SJCRH30 (cell line): ENCODE measurements at regions not wholly inside any gene's neighbourhood (a gene's known extent, or its start where the extent isn't known, plus 50 kb on each side); places are given as distances from the start of the nearest gene placed in this dataset.
"Not testable (repeated sequence)": the region's sequence is repeated elsewhere in the genome, so short reads cannot be mapped to it uniquely, and the experiment has no call there.

Experiments
- DNase-seq, 2 experiments: peaks; one replicate each; pipeline ENCODE4 v3.0.0-alpha.2; 2015 to 2020
- H3K27ac ChIP-seq: fragments of 250-450 bp; sonication (Bioruptor Pico); 2 replicates; pipeline ENCODE4 v1.5.1; 2020; ENCODE audit warnings: mild to moderate bottlenecking, moderate library complexity
- H3K27me3 ChIP-seq: fragments of 250-450 bp; sonication (Bioruptor Pico); 2 replicates; pipeline ENCODE4 v1.5.1; 2020; ENCODE audit warnings: mild to moderate bottlenecking, moderate library complexity
- H3K36me3 ChIP-seq: fragments of 250-450 bp; sonication (Bioruptor Pico); 2 replicates; pipeline ENCODE4 v1.5.1; 2020; ENCODE audit warnings: mild to moderate bottlenecking, moderate library complexity
- H3K4me1 ChIP-seq: fragments of 250-450 bp; sonication (Bioruptor Pico); 2 replicates; pipeline ENCODE4 v1.5.1; 2020; ENCODE audit warnings: mild to moderate bottlenecking, moderate library complexity
- H3K4me3 ChIP-seq: fragments of 250-450 bp; sonication (Bioruptor Pico); 2 replicates; pipeline ENCODE4 v1.5.1; 2020; ENCODE audit warnings: mild to moderate bottlenecking, moderate library complexity
- H3K9me3 ChIP-seq: fragments of 250-450 bp; sonication (Bioruptor Pico); replicated peaks from 2 replicates; pipeline ENCODE4 v1.5.1; 2020; ENCODE audit warnings: mild to moderate bottlenecking, moderate library complexity

DNA sequence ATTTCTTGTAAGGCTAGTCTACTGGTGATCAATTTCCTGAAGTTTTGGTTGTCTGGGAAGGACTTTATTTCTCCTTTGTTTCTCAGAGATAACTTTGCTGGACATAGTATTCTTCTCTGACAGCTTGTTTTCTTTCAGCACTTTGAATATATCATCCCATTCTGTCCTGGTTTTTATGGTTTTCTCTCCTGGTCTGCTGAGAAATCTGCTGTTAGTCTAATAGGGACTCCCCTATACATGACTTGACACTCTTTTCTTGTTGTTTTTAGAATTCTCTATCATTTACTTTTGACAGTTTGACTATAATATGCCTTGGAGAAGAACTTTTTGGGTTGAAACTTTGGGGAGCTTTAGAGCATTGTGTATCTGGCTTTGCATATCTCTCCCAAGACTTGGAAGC lies 112.5 kb downstream of the PRL start:
- no peak for DNase-seq
- Histone ChIP-seq H3K27ac (no peak overlapping the region), H3K4me1 (no peaks in the 10 kb centered on the region), H3K36me3 (no peaks in the 10 kb centered on the region), H3K4me3 (no peak overlapping the region), H3K27me3 (no peaks in the 10 kb centered on the region), H3K9me3 (no peaks in the 10 kb centered on the region)

DNA sequence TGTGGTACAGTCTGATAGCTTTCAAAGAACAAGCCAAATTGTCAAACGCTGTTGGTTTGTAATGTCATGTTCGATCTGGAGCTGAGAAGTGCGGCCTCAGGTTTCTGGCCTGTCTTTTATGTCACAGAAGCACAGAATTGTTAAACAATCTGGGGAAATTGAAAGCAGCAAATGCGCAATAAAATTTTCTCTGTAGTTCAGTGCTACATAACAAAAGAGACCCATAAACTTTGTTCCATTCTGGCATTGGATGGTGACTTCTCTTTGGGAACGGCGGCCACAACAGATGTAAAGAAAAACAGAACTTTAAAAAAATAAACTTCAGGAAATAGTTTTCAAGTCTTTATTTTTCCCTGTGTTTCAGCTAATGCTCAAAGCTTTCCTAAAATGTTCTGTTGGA lies 106.9 kb downstream of the PRL start:
- no peak overlapping the region for H3K27ac ChIP-seq
- no peaks in the 10 kb centered on the region for H3K27me3 ChIP-seq
- no peak for DNase-seq
- H3K4me1 ChIP-seq: no peaks in the 10 kb centered on the region
- no peaks in the 10 kb centered on the region for H3K36me3 ChIP-seq
- H3K9me3 ChIP-seq: no peaks in the 10 kb centered on the region
- H3K4me3 ChIP-seq: no peak overlapping the region

DNA sequence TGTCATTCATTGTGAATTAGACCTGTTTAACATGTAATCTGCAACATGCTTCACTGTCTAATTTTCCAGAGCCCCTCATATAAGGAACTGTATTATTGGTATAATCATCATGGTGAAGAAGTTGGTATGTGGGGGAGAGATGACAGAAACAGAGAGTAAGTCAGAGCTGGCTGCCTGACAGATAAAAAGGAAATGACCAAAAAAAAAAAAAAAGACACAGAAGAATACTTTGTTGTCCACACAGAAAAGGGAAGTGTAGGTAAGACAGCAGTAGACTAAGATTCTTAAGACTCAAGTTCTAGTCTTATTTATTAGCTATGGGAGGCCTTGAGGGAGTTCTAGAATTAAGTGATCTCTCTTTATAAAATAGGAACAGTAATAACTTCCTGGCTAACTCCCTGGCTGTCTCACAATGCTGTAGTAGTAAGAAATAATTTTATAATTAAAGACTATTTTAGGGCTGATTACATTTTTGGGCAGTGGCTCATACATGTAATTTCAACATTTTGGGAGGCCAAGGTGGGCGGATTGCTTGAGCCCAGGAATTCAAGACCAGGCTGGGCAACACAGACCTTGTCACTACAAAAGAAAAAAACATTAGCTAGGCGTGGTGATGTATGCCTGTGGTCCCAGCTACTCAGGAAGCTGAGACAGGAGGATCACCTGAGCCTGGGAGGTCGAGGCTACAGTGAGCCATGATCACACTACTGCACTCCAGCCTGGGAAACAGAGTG lies 102.5 kb downstream of the PRL start:
- no peaks in the 10 kb centered on the region for H3K27me3 ChIP-seq
- no peak overlapping the region for H3K27ac ChIP-seq
- no peaks in the 10 kb centered on the region for H3K36me3 ChIP-seq
- H3K9me3 ChIP-seq: no peaks in the 10 kb centered on the region
- DNase-seq: no peak
- no peak overlapping the region for H3K4me3 ChIP-seq
- H3K4me1 ChIP-seq: no peaks in the 10 kb centered on the region

- no peak for DNase-seq
- Histone ChIP-seq H3K9me3 (no peaks in the 10 kb centered on the region), H3K4me3 (no peak overlapping the region), H3K27ac (no peak overlapping the region), H3K4me1 (no peaks in the 10 kb centered on the region), H3K36me3 (no peaks in the 10 kb centered on the region), H3K27me3 (no peaks in the 10 kb centered on the region)
These were observed 97.1 kb downstream of the PRL start for GRCh38 chr6:22199771-22200170.

DNA sequence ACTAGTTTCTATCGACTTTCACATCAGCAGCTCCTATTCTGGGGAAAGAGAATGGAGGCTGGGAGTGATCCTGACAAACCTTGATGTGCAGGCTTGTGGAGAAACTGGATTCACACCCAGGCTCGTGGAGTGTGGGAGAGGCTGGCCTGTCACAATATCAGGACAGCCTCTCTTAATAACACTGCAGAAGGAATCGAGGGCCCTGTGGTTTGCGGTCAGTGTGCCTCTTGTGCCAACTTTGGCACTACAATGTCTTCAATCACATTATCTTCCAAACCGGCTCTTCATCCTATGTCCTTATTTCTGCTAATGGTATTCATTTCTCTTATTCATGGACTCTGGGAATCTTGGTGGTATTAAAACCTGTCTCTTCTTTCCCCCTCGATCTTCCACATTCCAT lies 92.7 kb downstream of the PRL start:
- Histone ChIP-seq H3K27ac (no peak overlapping the region), H3K9me3 (no peaks in the 10 kb centered on the region), H3K4me3 (no peak overlapping the region), H3K36me3 (no peaks in the 10 kb centered on the region), H3K27me3 (no peaks in the 10 kb centered on the region), H3K4me1 (no peaks in the 10 kb centered on the region)
- no peak for DNase-seq

DNA sequence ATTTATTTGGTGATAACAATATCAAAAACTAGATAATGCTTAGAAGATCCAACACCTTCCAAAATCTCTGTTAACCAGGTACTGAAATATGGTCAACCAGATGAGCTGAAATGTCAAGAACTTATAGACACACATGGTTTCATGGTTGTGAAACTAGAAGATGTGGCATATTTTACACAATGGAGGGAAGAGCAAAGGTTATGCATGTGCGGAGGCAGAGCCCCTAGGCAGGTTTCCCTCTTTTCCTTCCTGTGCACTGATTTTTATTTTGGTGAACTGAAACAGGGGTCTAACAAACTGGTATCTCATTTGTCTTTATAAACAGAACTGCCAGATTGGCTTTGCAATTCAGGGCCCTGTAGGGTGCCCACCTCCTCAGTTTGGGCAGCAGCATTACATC lies 91.6 kb downstream of the PRL start:
- DNase-seq: no peak
- Histone ChIP-seq H3K27me3 (no peaks in the 10 kb centered on the region), H3K4me1 (no peaks in the 10 kb centered on the region), H3K4me3 (no peak overlapping the region), H3K36me3 (no peaks in the 10 kb centered on the region), H3K9me3 (no peaks in the 10 kb centered on the region), H3K27ac (no peak overlapping the region)

DNA sequence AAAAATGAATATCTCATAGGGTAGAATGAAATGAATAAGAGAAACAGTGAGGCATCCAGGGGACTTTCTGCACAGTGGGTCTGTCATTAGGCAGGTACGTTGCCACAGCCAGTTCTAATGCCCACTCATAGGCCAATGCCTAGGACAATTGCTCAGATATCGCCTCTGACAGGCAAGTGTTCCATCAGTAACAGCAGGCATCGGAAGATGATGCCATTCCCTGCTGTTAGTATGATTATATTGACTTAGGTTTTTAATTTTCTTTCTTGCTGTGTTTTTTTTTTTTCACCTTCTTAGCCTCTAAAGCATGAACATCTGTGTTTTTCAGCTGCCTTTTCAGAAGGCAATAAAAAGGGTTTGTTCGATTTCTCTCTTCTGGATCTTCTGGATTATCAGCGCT lies 90.7 kb downstream of the PRL start:
- no peak overlapping the region for H3K4me3 ChIP-seq
- no peaks in the 10 kb centered on the region for H3K36me3 ChIP-seq
- no peaks in the 10 kb centered on the region for H3K4me1 ChIP-seq
- no peaks in the 10 kb centered on the region for H3K27me3 ChIP-seq
- no peak overlapping the region for H3K27ac ChIP-seq
- DNase-seq: no peak
- H3K9me3 ChIP-seq: no peaks in the 10 kb centered on the region

GRCh38 chr6:22208026-22208425 lies 88.8 kb downstream of the PRL start:
- Histone ChIP-seq H3K9me3 (no peaks in the 10 kb centered on the region), H3K36me3 (no peaks in the 10 kb centered on the region), H3K27me3 (no peaks in the 10 kb centered on the region), H3K27ac (peak overlapping the region; percentile 58), H3K4me1 (no peaks in the 10 kb centered on the region), H3K4me3 (no peak overlapping the region)
- DNase-seq: peak; percentile 6 to 51

DNA sequence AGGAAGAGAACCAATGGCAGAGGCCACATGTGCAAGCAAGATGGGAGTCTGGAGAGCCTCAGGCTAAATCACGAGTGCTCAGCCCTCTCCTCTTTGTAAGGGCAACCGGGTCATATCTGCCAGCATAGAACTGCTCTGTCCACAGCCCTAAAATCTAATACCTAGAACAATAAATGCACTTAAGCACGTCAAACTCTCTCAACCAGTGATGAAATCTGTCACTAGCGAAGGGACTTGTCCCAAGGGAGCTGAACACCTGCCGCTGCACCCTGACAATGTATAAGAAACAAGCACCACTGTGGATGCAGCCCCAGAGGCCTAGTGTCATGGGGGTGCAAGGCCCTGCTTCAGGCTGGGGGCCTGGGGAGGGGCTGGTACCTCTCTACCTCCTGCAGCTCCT lies 82.5 kb downstream of the PRL start:
- Histone ChIP-seq H3K27me3 (no peaks in the 10 kb centered on the region), H3K9me3 (no peaks in the 10 kb centered on the region), H3K4me3 (no peak overlapping the region), H3K4me1 (no peaks in the 10 kb centered on the region), H3K27ac (no peak overlapping the region), H3K36me3 (no peaks in the 10 kb centered on the region)
- no peak for DNase-seq

DNA sequence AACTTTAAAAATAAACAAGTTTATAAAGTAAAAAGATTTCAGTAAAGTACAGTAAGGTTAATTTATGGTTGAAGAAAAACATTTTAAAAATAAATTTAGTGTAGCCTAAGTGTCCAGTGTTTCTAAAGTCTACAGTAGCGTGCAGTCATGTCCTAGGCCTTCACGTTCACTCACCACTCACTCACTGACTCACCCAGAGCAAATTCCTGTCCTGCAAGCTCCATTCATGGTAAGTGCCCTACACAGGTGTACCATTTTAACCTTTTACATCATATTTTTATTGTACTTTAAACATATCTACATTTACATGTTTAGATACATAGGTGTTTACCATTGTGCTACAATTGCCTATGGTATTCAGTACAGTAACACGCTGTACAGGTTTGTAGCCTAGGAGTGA lies 81.4 kb downstream of the PRL start:
- not testable (repeated sequence) for DNase-seq, H3K36me3 ChIP-seq, H3K27ac ChIP-seq, H3K27me3 ChIP-seq, H3K4me3 ChIP-seq, H3K4me1 ChIP-seq, H3K9me3 ChIP-seq

DNA sequence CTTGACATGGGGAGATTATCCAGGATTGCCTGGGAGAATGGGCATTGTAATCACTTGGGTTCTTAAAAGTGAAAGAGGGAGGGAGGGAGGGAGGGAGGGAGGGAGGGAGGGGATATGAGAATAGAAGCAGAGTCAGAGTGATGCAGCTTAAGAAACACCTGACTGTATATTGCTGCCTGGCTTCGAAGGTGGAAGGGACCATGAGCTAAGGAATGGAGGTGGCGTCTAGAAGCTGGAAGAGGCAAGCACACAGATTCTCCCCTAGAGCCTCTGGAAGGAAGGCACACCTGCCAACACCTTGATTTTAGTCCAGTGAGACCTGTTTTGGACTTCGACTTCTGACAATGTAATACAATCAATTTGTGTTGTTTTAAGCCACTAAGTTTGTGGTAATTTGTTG lies 78.4 kb downstream of the PRL start:
- Histone ChIP-seq H3K4me1 (no peaks in the 10 kb centered on the region), H3K36me3 (no peaks in the 10 kb centered on the region), H3K27ac (no peak overlapping the region), H3K4me3 (no peak overlapping the region), H3K9me3 (no peaks in the 10 kb centered on the region), H3K27me3 (no peaks in the 10 kb centered on the region)
- no peak for DNase-seq

DNA sequence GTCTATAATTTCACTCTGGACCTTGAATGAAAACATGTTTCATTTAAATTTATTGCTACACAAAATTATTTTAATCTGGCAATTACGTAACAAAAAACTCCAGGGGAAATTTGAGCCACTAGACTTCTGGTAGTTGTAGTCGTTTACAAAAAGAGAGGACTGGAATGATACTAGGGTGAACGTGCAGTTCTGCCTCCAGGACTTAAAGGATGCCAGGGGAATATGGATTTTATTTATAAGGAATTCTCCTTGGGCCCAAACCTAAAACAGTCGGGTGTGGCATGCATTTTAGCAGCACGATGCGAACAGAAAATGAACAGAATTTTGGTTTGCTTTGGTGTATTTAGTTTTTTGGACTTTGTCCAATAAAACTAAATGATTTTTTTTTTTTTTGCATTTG lies 76.9 kb downstream of the PRL start:
- Histone ChIP-seq H3K9me3 (no peaks in the 10 kb centered on the region), H3K4me3 (no peak overlapping the region), H3K4me1 (no peaks in the 10 kb centered on the region), H3K27ac (no peak overlapping the region), H3K36me3 (no peaks in the 10 kb centered on the region), H3K27me3 (no peaks in the 10 kb centered on the region)
- DNase-seq: no peak

GRCh38 chr6:22221211-22221610 lies 75.6 kb downstream of the PRL start:
- H3K36me3 ChIP-seq: no peaks in the 10 kb centered on the region
- H3K9me3 ChIP-seq: no peaks in the 10 kb centered on the region
- no peaks in the 10 kb centered on the region for H3K4me1 ChIP-seq
- DNase-seq: no peak
- no peak overlapping the region for H3K4me3 ChIP-seq
- H3K27ac ChIP-seq: no peak overlapping the region
- H3K27me3 ChIP-seq: no peaks in the 10 kb centered on the region

DNA sequence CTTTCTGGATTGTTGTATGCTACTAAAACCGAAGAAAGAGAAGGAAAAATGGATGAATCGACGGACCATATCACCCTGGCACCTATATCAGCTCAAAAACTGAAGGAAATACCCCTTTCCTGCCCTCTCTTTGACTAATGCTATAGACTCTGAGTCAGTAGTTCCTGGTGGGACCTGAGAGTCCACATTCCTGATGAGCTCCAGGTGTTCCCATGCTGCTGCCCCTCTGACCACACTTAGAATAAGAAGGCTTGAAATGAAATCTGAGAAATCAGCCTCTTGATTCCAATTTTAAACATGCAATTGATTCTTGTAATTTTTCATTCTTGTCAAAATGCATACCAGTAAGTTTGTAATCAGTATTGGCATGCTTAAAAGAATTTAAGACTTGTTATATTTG lies 75.2 kb downstream of the PRL start:
- DNase-seq: no peak

DNA sequence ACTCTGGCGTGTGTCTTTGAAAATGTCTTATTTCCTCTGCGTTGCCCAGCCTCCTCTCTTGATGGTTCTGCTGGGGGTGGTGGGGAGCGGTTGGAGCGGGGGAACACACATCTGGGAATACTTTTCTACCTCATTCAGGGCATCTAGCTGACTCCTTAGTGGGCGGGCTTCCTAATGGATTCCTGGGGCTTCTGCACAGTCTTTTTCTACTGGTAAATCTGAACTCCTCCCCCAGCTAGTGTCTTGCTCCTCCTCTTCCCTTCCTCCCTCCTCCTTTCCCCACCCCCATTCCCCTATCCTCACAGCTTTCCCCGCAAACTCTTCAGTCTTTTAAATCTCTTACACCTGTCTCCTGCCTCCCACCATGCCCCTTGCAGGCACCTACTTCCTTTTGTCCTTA lies 74.4 kb downstream of the PRL start:
- H3K27me3 ChIP-seq: no peaks in the 10 kb centered on the region
- no peaks in the 10 kb centered on the region for H3K4me1 ChIP-seq
- no peaks in the 10 kb centered on the region for H3K36me3 ChIP-seq
- DNase-seq: no peak
- no peaks in the 10 kb centered on the region for H3K9me3 ChIP-seq
- H3K27ac ChIP-seq: no peak overlapping the region
- no peak overlapping the region for H3K4me3 ChIP-seq

More for the DNA sequence above, 75.2 kb downstream of the PRL start:
- Histone ChIP-seq H3K4me3 (no peak overlapping the region), H3K27me3 (no peaks in the 10 kb centered on the region), H3K27ac (no peak overlapping the region), H3K36me3 (no peaks in the 10 kb centered on the region), H3K4me1 (no peaks in the 10 kb centered on the region), H3K9me3 (no peaks in the 10 kb centered on the region)

DNA sequence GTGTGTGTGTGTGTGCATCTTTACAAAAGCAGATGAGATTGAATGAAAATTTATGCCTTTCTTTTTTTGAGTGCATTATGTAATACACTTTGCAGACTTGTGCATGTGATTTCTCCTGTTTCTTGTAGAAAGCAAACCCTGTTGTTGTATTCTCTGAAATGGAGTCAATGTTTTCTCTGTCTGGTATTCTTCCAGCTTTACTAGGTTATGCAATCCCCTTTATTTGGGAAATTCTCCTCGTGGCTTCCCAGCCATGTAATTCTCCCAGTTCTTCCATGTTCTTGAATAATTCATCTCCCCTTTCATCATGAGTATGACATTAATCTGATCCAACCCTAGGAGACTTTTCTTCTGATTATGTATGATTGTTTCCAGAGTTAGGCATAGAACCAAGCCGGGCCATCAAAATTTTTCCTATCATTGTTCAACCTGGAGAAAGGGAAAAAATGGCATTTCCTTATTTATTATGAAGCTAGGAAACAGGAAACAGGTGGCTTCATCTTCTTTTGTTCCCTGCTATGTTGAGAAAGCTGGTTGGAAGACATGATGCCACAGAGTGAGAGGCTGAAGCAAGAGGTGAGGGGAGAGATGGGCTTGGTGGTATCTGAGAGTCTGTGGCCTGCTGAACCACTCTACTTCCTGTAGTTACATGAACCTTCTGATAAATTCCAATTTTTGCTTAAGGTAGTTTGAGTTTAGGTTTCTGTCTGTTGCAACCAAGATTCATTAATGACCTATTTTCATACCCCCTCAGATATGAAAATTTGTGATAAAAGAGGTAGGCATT lies 68.8 kb downstream of the PRL start:
- no peak for DNase-seq
- no peaks in the 10 kb centered on the region for H3K36me3 ChIP-seq
- no peak overlapping the region for H3K4me3 ChIP-seq
- H3K9me3 ChIP-seq: no peaks in the 10 kb centered on the region
- no peaks in the 10 kb centered on the region for H3K27me3 ChIP-seq
- H3K4me1 ChIP-seq: no peaks in the 10 kb centered on the region
- no peak overlapping the region for H3K27ac ChIP-seq
